SK-N-SH (cell line): ENCODE measurements at regions not wholly inside any gene's neighbourhood (a gene's known extent, or its start where the extent isn't known, plus 50 kb on each side); places are given as distances from the start of the nearest gene placed in this dataset.

ENCODE experiments used
- EP300 ChIP-seq, 2 experiments: IDR thresholded peaks; 2 replicates each; pipeline versions ENCODE4 v1.4.0 to v1.6.1; 2012; ENCODE audit warnings: borderline replicate concordance in 1 of 2, low read depth in 1 of 2, low read length in 1 of 2
- EZH2phosphoT487 ChIP-seq: fragments of 200-600 bp; sonication (generic); IDR thresholded peaks from 2 replicates; pipeline ENCODE4 v1.6.1; 2017; ENCODE audit warnings: low read depth, mixed run types, mild to moderate bottlenecking, antibody characterized with exemption, moderate library complexity, borderline replicate concordance
- FOSL2 ChIP-seq: IDR thresholded peaks from 2 replicates; pipeline ENCODE4 v1.4.0; 2012; ENCODE audit warnings: low read depth, mild to moderate bottlenecking, moderate library complexity, borderline replicate concordance
- MAX ChIP-seq: IDR thresholded peaks from 2 replicates; pipeline ENCODE4 v1.4.0; 2012; ENCODE audit warnings: low read depth
- POLR2AphosphoS5 ChIP-seq: IDR thresholded peaks from 2 replicates; pipeline ENCODE4 v1.6.1; 2012; ENCODE audit warnings: low read depth, low read length
- RAD21 ChIP-seq: IDR thresholded peaks from 2 replicates; pipeline ENCODE4 v1.6.1; 2012; ENCODE audit warnings: mild to moderate bottlenecking, low read length
- RFX5 ChIP-seq: IDR thresholded peaks from 2 replicates; pipeline ENCODE4 v1.6.1; 2012; ENCODE audit warnings: mild to moderate bottlenecking, improper control_type of control experiment, low read length
- SIN3A ChIP-seq: IDR thresholded peaks from 2 replicates; pipeline ENCODE4 v1.6.1; 2012; ENCODE audit warnings: low read depth, mild to moderate bottlenecking, low read length, moderate library complexity, borderline replicate concordance
- TEAD4 ChIP-seq: IDR thresholded peaks from 2 replicates; pipeline ENCODE4 v1.4.0; 2012; ENCODE audit warnings: mild to moderate bottlenecking, borderline replicate concordance; ENCODE audit not compliant: insufficient read depth
- USF2 ChIP-seq: fragments of 150-350 bp; IDR thresholded peaks from 2 replicates; pipeline ENCODE4 v1.6.1; 2017; ENCODE audit warnings: antibody characterized with exemption, low read length, low read depth, borderline replicate concordance
- YY1 ChIP-seq: IDR thresholded peaks from 2 replicates; pipeline ENCODE4 v1.4.0; 2012; ENCODE audit warnings: low read depth, mild to moderate bottlenecking
- TF ChIP-seq, protein P1 (sequence below): IDR thresholded peaks from 2 replicates; pipeline ENCODE4 v1.6.1; 2012; ENCODE audit warnings: mild to moderate bottlenecking, low read depth, low read length, moderate library complexity
- TF ChIP-seq, protein P2 (sequence below): fragments of 200-600 bp; sonication (generic); IDR thresholded peaks from 2 replicates; pipeline ENCODE4 v1.6.1; 2017; ENCODE audit warnings: antibody characterized with exemption, mild to moderate bottlenecking, moderate library complexity

DNA sequence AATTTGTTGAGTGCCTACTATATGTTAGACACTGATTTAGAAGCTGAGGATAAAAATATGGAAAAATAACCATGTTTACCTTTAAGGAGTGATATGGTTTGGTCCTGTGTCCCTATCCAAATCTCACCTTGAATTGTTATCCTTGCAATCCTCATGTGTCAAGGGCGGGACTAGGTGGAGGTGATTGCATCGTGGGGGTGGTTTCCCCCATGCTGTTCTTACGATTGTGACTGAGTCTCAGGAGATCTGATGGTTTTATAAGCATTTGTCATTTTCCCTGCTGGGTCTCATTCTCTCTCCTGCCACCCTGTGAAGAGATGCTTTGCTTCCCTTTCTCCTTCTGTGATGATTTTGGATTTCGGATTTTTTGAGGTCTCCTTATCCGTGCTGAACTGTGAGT, 876.4 kb downstream of the DTWD2 start:
- no peak for TF ChIP-seq TEAD4
- TF ChIP-seq POLR2AphosphoS5, result no peak
- TF ChIP-seq RAD21, result no peak
- TF ChIP-seq, protein P1, sequence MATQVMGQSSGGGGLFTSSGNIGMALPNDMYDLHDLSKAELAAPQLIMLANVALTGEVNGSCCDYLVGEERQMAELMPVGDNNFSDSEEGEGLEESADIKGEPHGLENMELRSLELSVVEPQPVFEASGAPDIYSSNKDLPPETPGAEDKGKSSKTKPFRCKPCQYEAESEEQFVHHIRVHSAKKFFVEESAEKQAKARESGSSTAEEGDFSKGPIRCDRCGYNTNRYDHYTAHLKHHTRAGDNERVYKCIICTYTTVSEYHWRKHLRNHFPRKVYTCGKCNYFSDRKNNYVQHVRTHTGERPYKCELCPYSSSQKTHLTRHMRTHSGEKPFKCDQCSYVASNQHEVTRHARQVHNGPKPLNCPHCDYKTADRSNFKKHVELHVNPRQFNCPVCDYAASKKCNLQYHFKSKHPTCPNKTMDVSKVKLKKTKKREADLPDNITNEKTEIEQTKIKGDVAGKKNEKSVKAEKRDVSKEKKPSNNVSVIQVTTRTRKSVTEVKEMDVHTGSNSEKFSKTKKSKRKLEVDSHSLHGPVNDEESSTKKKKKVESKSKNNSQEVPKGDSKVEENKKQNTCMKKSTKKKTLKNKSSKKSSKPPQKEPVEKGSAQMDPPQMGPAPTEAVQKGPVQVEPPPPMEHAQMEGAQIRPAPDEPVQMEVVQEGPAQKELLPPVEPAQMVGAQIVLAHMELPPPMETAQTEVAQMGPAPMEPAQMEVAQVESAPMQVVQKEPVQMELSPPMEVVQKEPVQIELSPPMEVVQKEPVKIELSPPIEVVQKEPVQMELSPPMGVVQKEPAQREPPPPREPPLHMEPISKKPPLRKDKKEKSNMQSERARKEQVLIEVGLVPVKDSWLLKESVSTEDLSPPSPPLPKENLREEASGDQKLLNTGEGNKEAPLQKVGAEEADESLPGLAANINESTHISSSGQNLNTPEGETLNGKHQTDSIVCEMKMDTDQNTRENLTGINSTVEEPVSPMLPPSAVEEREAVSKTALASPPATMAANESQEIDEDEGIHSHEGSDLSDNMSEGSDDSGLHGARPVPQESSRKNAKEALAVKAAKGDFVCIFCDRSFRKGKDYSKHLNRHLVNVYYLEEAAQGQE, result no peak
- TF ChIP-seq, protein P2, sequence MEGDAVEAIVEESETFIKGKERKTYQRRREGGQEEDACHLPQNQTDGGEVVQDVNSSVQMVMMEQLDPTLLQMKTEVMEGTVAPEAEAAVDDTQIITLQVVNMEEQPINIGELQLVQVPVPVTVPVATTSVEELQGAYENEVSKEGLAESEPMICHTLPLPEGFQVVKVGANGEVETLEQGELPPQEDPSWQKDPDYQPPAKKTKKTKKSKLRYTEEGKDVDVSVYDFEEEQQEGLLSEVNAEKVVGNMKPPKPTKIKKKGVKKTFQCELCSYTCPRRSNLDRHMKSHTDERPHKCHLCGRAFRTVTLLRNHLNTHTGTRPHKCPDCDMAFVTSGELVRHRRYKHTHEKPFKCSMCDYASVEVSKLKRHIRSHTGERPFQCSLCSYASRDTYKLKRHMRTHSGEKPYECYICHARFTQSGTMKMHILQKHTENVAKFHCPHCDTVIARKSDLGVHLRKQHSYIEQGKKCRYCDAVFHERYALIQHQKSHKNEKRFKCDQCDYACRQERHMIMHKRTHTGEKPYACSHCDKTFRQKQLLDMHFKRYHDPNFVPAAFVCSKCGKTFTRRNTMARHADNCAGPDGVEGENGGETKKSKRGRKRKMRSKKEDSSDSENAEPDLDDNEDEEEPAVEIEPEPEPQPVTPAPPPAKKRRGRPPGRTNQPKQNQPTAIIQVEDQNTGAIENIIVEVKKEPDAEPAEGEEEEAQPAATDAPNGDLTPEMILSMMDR, result no peak
- no peak for TF ChIP-seq EP300 (IDR thresholded peaks at IDR 0.05; ENCODE audit: borderline replicate concordance in 1 of 2, low read depth in 1 of 2, low read length in 1 of 2)
- no peak for TF ChIP-seq EZH2phosphoT487
- TF ChIP-seq FOSL2, result no peak
- TF ChIP-seq MAX, result no peak
- no peak for TF ChIP-seq SIN3A
- TF ChIP-seq USF2, result no peak
- no peak for TF ChIP-seq YY1
- no peak for TF ChIP-seq RFX5
